ENCODE measurements at regions not wholly inside any gene's neighbourhood (a gene's known extent, or its start where the extent isn't known, plus 50 kb on each side); places are given as distances from the start of the nearest gene placed in this dataset.

DNA sequence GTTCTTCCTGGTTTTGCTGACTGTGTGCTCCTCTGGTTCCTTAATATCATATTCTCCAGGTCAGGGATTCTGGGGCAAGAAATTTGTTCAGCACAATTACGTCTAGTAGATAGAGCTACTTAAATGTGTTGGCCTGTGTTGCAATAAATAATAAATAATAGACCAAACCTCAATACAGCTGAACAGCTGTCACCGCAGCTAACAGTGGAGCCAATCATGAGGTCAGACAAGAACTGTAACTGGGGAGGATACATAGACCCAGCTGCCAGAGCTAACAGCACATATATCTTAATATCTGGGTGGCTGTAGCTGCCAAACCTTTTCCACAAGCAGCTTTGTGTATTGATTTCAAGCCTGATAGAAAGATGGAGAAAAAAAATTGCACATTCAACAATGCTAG, 1596.3 kb upstream of the PCDH20 start:
- H3K9me3 ChIP-seq, result peaks cover 0 to 29% (median 5%) of the 10 kb centered on the region in 4 donors
- TF ChIP-seq EP300 (IDR thresholded peaks at IDR 0.05), result no peak
- TF ChIP-seq POLR2A (IDR thresholded peaks at IDR 0.05), result no peak
- TF ChIP-seq, protein P1, sequence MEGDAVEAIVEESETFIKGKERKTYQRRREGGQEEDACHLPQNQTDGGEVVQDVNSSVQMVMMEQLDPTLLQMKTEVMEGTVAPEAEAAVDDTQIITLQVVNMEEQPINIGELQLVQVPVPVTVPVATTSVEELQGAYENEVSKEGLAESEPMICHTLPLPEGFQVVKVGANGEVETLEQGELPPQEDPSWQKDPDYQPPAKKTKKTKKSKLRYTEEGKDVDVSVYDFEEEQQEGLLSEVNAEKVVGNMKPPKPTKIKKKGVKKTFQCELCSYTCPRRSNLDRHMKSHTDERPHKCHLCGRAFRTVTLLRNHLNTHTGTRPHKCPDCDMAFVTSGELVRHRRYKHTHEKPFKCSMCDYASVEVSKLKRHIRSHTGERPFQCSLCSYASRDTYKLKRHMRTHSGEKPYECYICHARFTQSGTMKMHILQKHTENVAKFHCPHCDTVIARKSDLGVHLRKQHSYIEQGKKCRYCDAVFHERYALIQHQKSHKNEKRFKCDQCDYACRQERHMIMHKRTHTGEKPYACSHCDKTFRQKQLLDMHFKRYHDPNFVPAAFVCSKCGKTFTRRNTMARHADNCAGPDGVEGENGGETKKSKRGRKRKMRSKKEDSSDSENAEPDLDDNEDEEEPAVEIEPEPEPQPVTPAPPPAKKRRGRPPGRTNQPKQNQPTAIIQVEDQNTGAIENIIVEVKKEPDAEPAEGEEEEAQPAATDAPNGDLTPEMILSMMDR (IDR thresholded peaks at IDR 0.05), result no peak
- no peak overlapping the region for H3K27ac ChIP-seq
- H3K36me3 ChIP-seq, result no peaks in the 10 kb centered on the region
- 62 to 67% methylated on average over 2 of the region's 2 CpGs for WGBS, 2 donors
- H3K4me3 ChIP-seq, result no peak overlapping the region
- H3K4me1 ChIP-seq, result no peaks in the 10 kb centered on the region
- no peaks in the 10 kb centered on the region for H3K27me3 ChIP-seq
- DNase-seq (ENCODE audit: low spot score in 2 of 2), result no peak

DNA sequence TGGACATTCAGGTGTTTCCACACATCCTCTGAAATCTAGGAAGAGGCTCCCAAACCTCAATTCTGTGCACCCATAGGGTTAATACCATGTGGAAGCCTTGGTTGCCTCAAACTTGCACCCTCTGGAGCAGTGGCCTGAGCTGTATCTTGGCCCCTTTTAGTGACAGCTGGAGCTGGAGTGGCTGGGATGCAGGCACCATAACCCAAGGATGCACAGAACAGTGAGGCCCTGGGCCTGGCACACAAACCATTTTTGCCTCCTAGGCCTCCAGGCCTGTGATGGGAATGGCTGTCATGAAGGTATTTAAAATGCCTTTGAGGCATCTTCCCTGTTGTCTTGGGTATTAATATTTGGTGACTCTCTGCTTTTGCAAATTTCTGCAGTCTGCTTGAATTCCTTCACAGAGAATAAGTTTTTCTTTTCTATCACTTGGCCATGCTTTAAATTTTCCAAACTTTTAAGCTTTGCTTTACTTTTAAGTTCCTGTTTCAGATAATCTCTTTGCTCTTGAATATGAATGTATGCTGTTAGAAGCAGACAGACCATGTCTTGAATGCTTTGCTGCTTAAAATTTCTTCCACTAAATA, 1594.5 kb upstream of the PCDH20 start:
- TF ChIP-seq, protein P1 (IDR thresholded peaks at IDR 0.05), result no peak
- no peak for TF ChIP-seq POLR2A (IDR thresholded peaks at IDR 0.05)
- no peak overlapping the region for H3K4me3 ChIP-seq
- no peaks in the 10 kb centered on the region for H3K27me3 ChIP-seq
- no peaks in the 10 kb centered on the region for H3K36me3 ChIP-seq
- no peaks in the 10 kb centered on the region for H3K4me1 ChIP-seq
- H3K9me3 ChIP-seq, result peaks cover 0 to 34% (median 3%) of the 10 kb centered on the region in 4 donors
- H3K27ac ChIP-seq, result no peak overlapping the region
- DNase-seq (ENCODE audit: low spot score in 2 of 2), result no peak

- no peak for TF ChIP-seq EP300 (IDR thresholded peaks at IDR 0.05)
- no peak overlapping the region for H3K4me3 ChIP-seq
- no peaks in the 10 kb centered on the region for H3K27me3 ChIP-seq
- no peak overlapping the region for H3K27ac ChIP-seq
- H3K4me1 ChIP-seq, result no peaks in the 10 kb centered on the region
- H3K9me3 ChIP-seq, result peaks cover 0 to 56% (median 4%) of the 10 kb centered on the region in 4 donors
- H3K36me3 ChIP-seq, result no peaks in the 10 kb centered on the region
- DNase-seq (ENCODE audit: low spot score in 2 of 2), result no peak
Measured at GRCh38 chr13:63005625-63006024, 1590.0 kb upstream of the PCDH20 start.

- DNase-seq (ENCODE audit: low spot score in 2 of 2), result no peak
- Histone ChIP-seq H3K27me3 (no peaks in the 10 kb centered on the region), H3K4me3 (no peak overlapping the region), H3K27ac (no peak overlapping the region), H3K4me1 (no peaks in the 10 kb centered on the region), H3K9me3 (peaks cover 0 to 15% (median under 1%) of the 10 kb centered on the region in 4 donors), H3K36me3 (no peaks in the 10 kb centered on the region)
- TF ChIP-seq EP300 (IDR thresholded peaks at IDR 0.05) (no peak), POLR2A (IDR thresholded peaks at IDR 0.05) (no peak)
- TF ChIP-seq, protein P1 (IDR thresholded peaks at IDR 0.05), result no peak
- WGBS, 2 donors, result 93 to 95% methylated on average over 1 of the region's 1 CpG
Measured at GRCh38 chr13:62997696-62998095, 1582.0 kb upstream of the PCDH20 start.

GRCh38 chr13:62997038-62997599, 1581.5 kb upstream of the PCDH20 start:
- no peak for DNase-seq (ENCODE audit: low spot score in 2 of 2)
- no peak for TF ChIP-seq EP300 (IDR thresholded peaks at IDR 0.05)
- TF ChIP-seq, protein P1 (IDR thresholded peaks at IDR 0.05), result no peak
- TF ChIP-seq POLR2A (IDR thresholded peaks at IDR 0.05), result no peak
- Histone ChIP-seq H3K36me3 (no peaks in the 10 kb centered on the region), H3K4me3 (no peak overlapping the region), H3K27ac (no peak overlapping the region), H3K9me3 (peaks cover 0 to 10% (median 0%) of the 10 kb centered on the region in 4 donors), H3K27me3 (no peaks in the 10 kb centered on the region), H3K4me1 (no peaks in the 10 kb centered on the region)
- 78 to 86% methylated on average over 2 of the region's 2 CpGs for WGBS, 2 donors
